GM19239 (cell line): ENCODE measurements at regions not wholly inside any gene's neighbourhood (a gene's known extent, or its start where the extent isn't known, plus 50 kb on each side); places are given as distances from the start of the nearest gene placed in this dataset.
"Not testable (repeated sequence)": the region's sequence is repeated elsewhere in the genome, so short reads cannot be mapped to it uniquely, and the experiment has no call there.

Source experiments
- DNase-seq: peaks from one replicate; pipeline ENCODE4 v3.0.0; 2011; ENCODE audit warnings: low spot score; ENCODE audit not compliant: insufficient read length
- FAIRE-seq: peaks from 2 replicates; lab custom pipeline; 2011; peaks lifted over from hg19 to GRCh38; lab: Jason Lieb, UNC

GRCh38 chr4:184282895-184283654 lies 65.4 kb upstream of the ENPP6 start:
- no peak for DNase-seq
- peak; percentile 99 for FAIRE-seq

- FAIRE-seq (no peak), DNase-seq (no peak)
Observed at GRCh38 chr4:184282251-184282713, 64.6 kb upstream of the ENPP6 start.

- no peak for FAIRE-seq
Observed at GRCh38 chr4:184281231-184282139, 63.8 kb upstream of the ENPP6 start.

DNA sequence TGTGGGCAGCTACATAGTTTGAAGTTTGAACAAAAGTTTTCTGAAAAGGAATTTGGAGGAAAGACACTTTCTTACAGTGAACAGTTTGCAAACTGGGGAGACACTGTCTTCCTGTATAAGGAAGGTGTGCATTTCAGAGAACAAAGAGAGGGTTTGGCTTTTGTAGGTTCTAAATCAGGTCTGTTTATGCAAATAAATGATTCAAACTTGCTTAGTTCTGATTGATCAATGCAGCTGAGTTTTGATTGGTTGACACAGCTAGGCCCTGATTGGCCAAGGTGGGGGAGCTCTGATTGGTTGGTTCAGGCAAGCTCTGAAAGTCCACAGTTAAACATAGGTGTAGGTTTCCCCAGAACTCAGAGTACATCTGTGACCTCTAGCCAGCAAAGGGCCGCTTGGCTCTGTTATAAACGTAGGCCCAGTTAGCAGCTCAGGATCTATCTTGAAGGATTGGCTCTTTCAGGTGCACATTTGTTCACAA lies 63.0 kb upstream of the ENPP6 start:
- FAIRE-seq (peak; percentile 99), DNase-seq (no peak)

More at GRCh38 chr4:184281231-184282139, 63.8 kb upstream of the ENPP6 start:
- DNase-seq = no peak

DNA sequence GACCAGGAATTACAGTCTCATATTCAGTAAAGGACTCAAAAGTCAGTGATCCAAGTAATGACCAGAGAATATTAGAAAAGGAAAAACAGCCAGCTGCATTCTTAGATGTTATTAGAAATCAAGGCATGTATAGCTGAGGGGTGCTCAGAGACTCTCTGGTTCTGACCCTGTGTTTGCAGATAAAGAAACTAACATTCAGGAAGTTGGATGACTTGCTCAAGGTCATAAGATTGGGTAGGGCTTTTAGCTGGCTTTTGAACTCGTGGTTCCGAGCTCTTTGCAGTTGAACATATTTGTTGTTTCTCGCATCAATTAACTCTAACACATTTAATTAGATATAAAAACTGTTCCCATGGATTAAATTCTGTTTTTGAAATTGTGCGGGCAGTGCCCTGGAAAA lies 62.5 kb upstream of the ENPP6 start:
- no peak for DNase-seq
- FAIRE-seq = no peak

GRCh38 chr4:184279496-184280061 lies 61.9 kb upstream of the ENPP6 start:
- FAIRE-seq = peak; percentile 89
- no peak for DNase-seq

DNA sequence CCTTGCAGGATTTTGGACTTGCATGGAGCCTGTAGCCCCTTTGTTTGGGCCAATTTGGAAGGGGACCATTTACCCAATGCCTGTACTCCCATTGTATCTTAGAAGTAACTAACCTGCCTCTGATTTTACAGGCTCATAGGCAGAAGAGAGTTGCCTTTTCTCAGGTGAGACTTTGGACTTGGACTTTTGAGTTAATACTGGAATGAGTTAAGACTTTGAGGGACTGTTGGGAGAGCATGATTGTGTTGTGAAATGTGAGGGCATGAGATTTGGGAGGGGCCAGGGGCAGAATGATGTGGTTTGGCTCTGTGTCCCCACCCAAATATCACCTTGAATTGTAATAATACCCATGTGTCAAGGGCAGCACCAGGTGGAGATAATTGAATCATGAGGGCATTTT lies 60.1 kb upstream of the ENPP6 start:
- not testable (repeated sequence) for DNase-seq, FAIRE-seq

GRCh38 chr4:184277010-184277409 lies 59.3 kb upstream of the ENPP6 start:
- not testable (repeated sequence) for DNase-seq, FAIRE-seq

- DNase-seq, FAIRE-seq: not testable (repeated sequence)
Observed at GRCh38 chr4:184276346-184276745, 58.7 kb upstream of the ENPP6 start.

GRCh38 chr4:184275766-184276165 lies 58.1 kb upstream of the ENPP6 start:
- FAIRE-seq = no peak
- no peak for DNase-seq

GRCh38 chr4:184274286-184274951 lies 56.7 kb upstream of the ENPP6 start:
- DNase-seq = no peak
- FAIRE-seq = peak; percentile 52

- FAIRE-seq (peak; percentile 82), DNase-seq (no peak)
Observed at GRCh38 chr4:184273166-184274147, 55.8 kb upstream of the ENPP6 start.

DNA sequence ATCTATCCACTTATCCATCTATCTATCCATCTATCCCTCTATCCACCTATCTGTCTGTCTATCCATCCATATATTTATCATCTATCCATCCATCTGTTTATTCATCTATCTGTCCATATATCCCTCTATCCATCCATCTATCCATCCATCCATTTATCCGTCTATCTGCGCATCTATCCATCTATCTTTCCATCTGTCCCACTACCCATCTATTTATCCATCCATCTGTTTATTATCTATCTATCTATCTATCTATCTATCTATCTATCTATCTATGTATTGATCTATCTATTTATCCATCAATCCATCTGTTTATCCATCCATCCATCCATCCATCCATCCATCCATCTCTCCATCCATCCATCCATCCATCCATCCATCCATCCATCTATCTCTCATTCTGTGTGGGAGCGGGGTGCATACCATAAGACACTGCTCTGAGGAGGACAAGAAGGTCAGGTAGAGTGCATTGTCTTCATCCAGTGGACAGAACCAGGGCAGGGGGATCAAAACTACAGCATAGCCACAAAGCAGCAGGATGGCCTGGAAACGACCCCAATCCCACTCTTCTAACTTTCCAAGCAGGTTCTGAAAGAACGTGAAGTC lies 53.2 kb upstream of the ENPP6 start:
- no peak for DNase-seq
- FAIRE-seq = no peak

GRCh38 chr4:184269879-184270430 lies 52.3 kb upstream of the ENPP6 start:
- no peak for DNase-seq
- FAIRE-seq = peak; percentile 59

GRCh38 chr4:184268584-184269160 lies 51.0 kb upstream of the ENPP6 start:
- FAIRE-seq (no peak), DNase-seq (no peak)

DNA sequence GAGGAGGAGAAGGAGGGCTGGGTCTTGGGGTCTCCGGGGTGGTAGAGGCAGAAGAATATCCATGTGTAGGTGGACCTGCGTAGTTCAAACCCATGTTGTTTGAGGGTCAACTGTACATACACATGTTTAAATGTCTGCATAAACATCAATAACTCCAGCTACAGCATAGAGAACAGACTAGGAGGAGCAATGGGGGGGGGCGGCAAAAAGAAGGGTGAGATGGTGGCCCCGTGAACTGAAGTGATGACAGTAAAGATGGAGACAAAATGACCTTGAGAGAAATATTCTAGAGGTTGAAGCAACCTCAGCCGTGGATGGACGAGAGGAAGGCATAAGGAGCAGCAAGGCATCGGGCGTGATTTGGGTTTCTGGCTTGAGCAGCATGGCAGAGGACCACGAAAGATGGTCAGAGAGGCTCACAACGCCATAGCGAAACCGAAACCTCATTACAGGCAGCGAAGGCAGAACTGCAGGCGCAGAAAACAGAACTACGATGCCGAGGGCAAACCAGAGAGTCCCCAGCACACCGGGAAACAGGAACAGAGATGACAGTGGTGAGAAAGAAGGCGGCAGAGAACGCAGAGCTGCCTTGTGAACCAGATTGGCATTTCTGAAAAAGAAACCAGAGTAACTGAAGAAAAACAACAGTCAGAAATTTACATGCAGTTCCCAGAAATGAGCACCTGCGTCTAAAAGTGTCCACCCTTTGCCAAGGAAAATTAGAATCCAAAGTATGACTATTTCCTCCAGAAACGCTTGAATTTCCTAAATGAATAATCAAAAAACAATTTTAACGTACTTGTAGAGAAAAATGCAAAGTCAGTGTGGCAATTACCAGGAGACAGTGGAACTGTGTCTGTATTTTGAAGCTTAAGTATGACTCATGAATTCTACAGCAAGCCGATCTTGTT lies 50.3 kb upstream of the ENPP6 start:
- peak; percentile 100 for FAIRE-seq
- DNase-seq = peak; percentile 60
